HG02610 (cell line): ENCODE measurements at regions not wholly inside any gene's neighbourhood (a gene's known extent, or its start where the extent isn't known, plus 50 kb on each side); places are given as distances from the start of the nearest gene placed in this dataset.
"Not testable (repeated sequence)": the region's sequence is repeated elsewhere in the genome, so short reads cannot be mapped to it uniquely, and the experiment has no call there.

Source experiments
- ATAC-seq: cut with Tn5 transposase; IDR thresholded peaks from one replicate; pipeline ENCODE4 v1.9.1; 2021; ENCODE audit warnings: mild to moderate bottlenecking, moderate library complexity; ENCODE audit not compliant: unreplicated experiment

- no peak for ATAC-seq
These were observed 63.7 kb upstream of the RIMS1 start for GRCh38 chr6:71822625-71823024.

DNA sequence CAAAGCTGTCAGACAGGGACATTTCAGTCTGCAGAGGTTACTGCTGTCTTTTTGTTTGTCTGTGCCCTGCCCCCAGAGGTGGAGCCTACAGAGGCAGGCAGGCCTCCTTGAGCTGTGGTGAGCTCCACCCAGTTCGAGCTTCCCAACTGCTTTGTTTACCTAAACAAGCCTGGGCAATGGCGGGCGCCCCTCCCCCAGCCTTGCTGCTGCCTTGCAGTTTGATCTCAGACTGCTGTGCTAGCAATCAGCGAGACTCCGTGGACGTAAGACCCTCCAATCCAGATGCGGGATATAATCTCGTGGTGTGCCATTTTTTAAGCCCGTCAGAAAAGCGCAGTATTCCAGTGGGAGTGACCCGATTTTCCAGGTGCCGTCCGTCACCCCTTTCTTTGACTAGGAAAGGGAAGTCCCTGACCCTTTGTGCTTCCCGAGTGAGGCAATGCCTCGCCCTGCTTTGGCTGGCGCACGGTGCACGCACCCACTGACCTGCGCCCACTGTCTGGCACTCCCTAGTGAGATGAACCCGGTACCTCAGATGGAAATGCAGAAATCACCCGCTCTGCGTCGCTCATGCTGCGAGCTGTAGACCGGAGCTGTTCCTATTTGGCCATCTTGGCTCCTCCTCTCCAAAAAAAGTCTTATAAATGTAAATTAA lies 54.1 kb upstream of the RIMS1 start:
- ATAC-seq, result not testable (repeated sequence)
